Vagina (tissue), 2 donors: ENCODE measurements at regions not wholly inside any gene's neighbourhood (a gene's known extent, or its start where the extent isn't known, plus 50 kb on each side); places are given as distances from the start of the nearest gene placed in this dataset.

Source experiments
- POLR2AphosphoS5 ChIP-seq, 2 donors: sonication (generic); formaldehyde crosslinking; IDR thresholded peaks; one replicate each; pipeline ENCODE4 v1.9.0; 2017; ENCODE audit warnings: antibody characterized with exemption in 2 of 2, mild to moderate bottlenecking in 2 of 2, low read depth in 1 of 2; ENCODE audit not compliant: insufficient read depth in 1 of 2
- TF ChIP-seq, protein P1 (sequence below), 3 experiments: fragments of 450-650 bp in 2 of 3; fragments of 200-600 bp in 1 of 3; sonication (generic) in 1 of 3; IDR thresholded peaks; one replicate each; pipeline ENCODE4 v1.5.1; 2017 to 2019; ENCODE audit warnings: antibody characterized with exemption in 3 of 3, mild to moderate bottlenecking in 2 of 3, moderate library complexity in 2 of 3

DNA sequence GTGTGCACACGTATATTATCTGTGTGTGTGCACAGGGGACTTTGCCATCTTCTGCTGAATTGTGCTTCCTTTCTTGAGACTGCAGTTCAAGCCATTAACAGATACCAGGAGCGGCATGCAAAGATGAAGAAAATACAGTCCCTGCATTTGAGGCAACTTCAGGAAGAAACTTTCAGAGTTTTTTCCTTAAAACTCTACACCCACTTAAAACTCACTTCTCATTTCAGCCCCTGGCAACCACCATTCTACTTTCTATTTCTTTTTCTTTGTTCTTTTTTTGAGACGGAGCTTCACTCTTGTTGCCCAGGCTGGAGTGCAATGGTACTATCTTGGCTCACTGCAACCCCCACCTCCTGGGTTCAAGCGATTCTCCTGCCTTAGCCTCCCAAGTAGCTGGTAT is 448.9 kb upstream of the ZMIZ1 start:
- TF ChIP-seq, protein P1, sequence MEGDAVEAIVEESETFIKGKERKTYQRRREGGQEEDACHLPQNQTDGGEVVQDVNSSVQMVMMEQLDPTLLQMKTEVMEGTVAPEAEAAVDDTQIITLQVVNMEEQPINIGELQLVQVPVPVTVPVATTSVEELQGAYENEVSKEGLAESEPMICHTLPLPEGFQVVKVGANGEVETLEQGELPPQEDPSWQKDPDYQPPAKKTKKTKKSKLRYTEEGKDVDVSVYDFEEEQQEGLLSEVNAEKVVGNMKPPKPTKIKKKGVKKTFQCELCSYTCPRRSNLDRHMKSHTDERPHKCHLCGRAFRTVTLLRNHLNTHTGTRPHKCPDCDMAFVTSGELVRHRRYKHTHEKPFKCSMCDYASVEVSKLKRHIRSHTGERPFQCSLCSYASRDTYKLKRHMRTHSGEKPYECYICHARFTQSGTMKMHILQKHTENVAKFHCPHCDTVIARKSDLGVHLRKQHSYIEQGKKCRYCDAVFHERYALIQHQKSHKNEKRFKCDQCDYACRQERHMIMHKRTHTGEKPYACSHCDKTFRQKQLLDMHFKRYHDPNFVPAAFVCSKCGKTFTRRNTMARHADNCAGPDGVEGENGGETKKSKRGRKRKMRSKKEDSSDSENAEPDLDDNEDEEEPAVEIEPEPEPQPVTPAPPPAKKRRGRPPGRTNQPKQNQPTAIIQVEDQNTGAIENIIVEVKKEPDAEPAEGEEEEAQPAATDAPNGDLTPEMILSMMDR (IDR thresholded peaks at IDR 0.05) = no peak
- no peak for TF ChIP-seq POLR2AphosphoS5 (IDR thresholded peaks at IDR 0.05; ENCODE audit: insufficient read depth in 1 of 2, low read depth in 1 of 2)
